T-helper 2 cell treated with Interferon-gamma antibody and Interleukin-4, amounts not matched to agents 5 μg/mL and 100 μg/mL, for 36 hours (primary cell): ENCODE measurements at regions not wholly inside any gene's neighbourhood (a gene's known extent, or its start where the extent isn't known, plus 50 kb on each side); places are given as distances from the start of the nearest gene placed in this dataset.

Experiments
- DNase-seq: peaks from one replicate; pipeline ENCODE4 v3.0.0; 2021; ENCODE audit warnings: low spot score
- H3K27ac Mint-ChIP-seq: one replicate; pipeline ENCODE4 v1.8.0; 2021; ENCODE audit warnings: mild to moderate bottlenecking, mixed read lengths
- H3K27me3 Mint-ChIP-seq: one replicate; pipeline ENCODE4 v1.8.0; 2021; ENCODE audit warnings: low read depth, mixed read lengths
- H3K36me3 Mint-ChIP-seq: one replicate; pipeline ENCODE4 v1.8.0; 2021; ENCODE audit warnings: low read depth, mixed read lengths
- H3K4me1 Mint-ChIP-seq: one replicate; pipeline ENCODE4 v1.8.0; 2021; ENCODE audit warnings: low read depth, mixed read lengths
- H3K4me3 Mint-ChIP-seq: one replicate; pipeline ENCODE4 v1.8.0; 2022; ENCODE audit warnings: mild to moderate bottlenecking, moderate library complexity, mixed read lengths
- H3K9me3 Mint-ChIP-seq: one replicate; pipeline ENCODE4 v1.8.0; 2021; ENCODE audit warnings: mixed read lengths

GRCh38 chr2:134170700-134171099, 83.2 kb upstream of the MGAT5 start:
- Mint-ChIP-seq H3K9me3 (no peaks in the 10 kb centered on the region), H3K27ac (no peak overlapping the region), H3K36me3 (no peaks in the 10 kb centered on the region), H3K4me1 (no peaks in the 10 kb centered on the region), H3K27me3 (peaks cover 4% of the 10 kb centered on the region), H3K4me3 (no peak overlapping the region)
- no peak for DNase-seq

GRCh38 chr2:134173338-134174016, 80.4 kb upstream of the MGAT5 start:
- Mint-ChIP-seq H3K36me3 (no peaks in the 10 kb centered on the region), H3K4me3 (no peak overlapping the region), H3K27ac (no peak overlapping the region), H3K4me1 (no peaks in the 10 kb centered on the region), H3K9me3 (no peaks in the 10 kb centered on the region), H3K27me3 (peaks cover 4% of the 10 kb centered on the region)
- no peak for DNase-seq

- Mint-ChIP-seq H3K36me3 (no peaks in the 10 kb centered on the region), H3K4me3 (no peak overlapping the region), H3K27ac (no peak overlapping the region), H3K27me3 (peaks cover 1% of the 10 kb centered on the region), H3K9me3 (no peaks in the 10 kb centered on the region), H3K4me1 (no peaks in the 10 kb centered on the region)
- no peak for DNase-seq
These were observed 79.2 kb upstream of the MGAT5 start for GRCh38 chr2:134174711-134175110.

- H3K27me3 Mint-ChIP-seq, result no peaks in the 10 kb centered on the region
- no peak overlapping the region for H3K27ac Mint-ChIP-seq
- peaks cover 4% of the 10 kb centered on the region for H3K4me1 Mint-ChIP-seq
- no peak overlapping the region for H3K4me3 Mint-ChIP-seq
- no peak for DNase-seq
- no peaks in the 10 kb centered on the region for H3K9me3 Mint-ChIP-seq
- no peaks in the 10 kb centered on the region for H3K36me3 Mint-ChIP-seq
These were observed 78.0 kb upstream of the MGAT5 start for GRCh38 chr2:134175834-134176233.

- Mint-ChIP-seq H3K4me3 (no peak overlapping the region), H3K9me3 (no peaks in the 10 kb centered on the region), H3K27ac (no peak overlapping the region), H3K36me3 (no peaks in the 10 kb centered on the region), H3K27me3 (no peaks in the 10 kb centered on the region), H3K4me1 (peaks cover 17% of the 10 kb centered on the region)
- DNase-seq, result no peak
These were observed 76.4 kb upstream of the MGAT5 start for GRCh38 chr2:134177351-134177931.

- no peak for DNase-seq
- Mint-ChIP-seq H3K9me3 (no peaks in the 10 kb centered on the region), H3K4me3 (no peak overlapping the region), H3K36me3 (no peaks in the 10 kb centered on the region), H3K4me1 (peaks cover 17% of the 10 kb centered on the region), H3K27me3 (no peaks in the 10 kb centered on the region), H3K27ac (no peak overlapping the region)
These were observed 75.6 kb upstream of the MGAT5 start for GRCh38 chr2:134178138-134178877.

- Mint-ChIP-seq H3K4me1 (peaks cover 17% of the 10 kb centered on the region), H3K36me3 (no peaks in the 10 kb centered on the region), H3K27ac (peak overlapping the region; percentile 26), H3K9me3 (no peaks in the 10 kb centered on the region), H3K27me3 (no peaks in the 10 kb centered on the region), H3K4me3 (peak overlapping the region; percentile 46)
- DNase-seq, result no peak
These were observed 72.7 kb upstream of the MGAT5 start for GRCh38 chr2:134181219-134181618.

GRCh38 chr2:134183679-134184078, 70.2 kb upstream of the MGAT5 start:
- Mint-ChIP-seq H3K27ac (no peak overlapping the region), H3K36me3 (no peaks in the 10 kb centered on the region), H3K4me1 (peaks cover 17% of the 10 kb centered on the region), H3K27me3 (no peaks in the 10 kb centered on the region), H3K4me3 (no peak overlapping the region), H3K9me3 (no peaks in the 10 kb centered on the region)
- no peak for DNase-seq

- no peak for DNase-seq
- no peak overlapping the region for H3K4me3 Mint-ChIP-seq
- H3K27me3 Mint-ChIP-seq, result no peaks in the 10 kb centered on the region
- no peaks in the 10 kb centered on the region for H3K9me3 Mint-ChIP-seq
- peaks cover 14% of the 10 kb centered on the region for H3K4me1 Mint-ChIP-seq
- H3K27ac Mint-ChIP-seq, result no peak overlapping the region
- H3K36me3 Mint-ChIP-seq, result no peaks in the 10 kb centered on the region
These were observed 68.2 kb upstream of the MGAT5 start for GRCh38 chr2:134185639-134186038.

- H3K4me3 Mint-ChIP-seq, result no peak overlapping the region
- no peak for DNase-seq
- H3K4me1 Mint-ChIP-seq, result no peaks in the 10 kb centered on the region
- H3K27ac Mint-ChIP-seq, result no peak overlapping the region
- H3K27me3 Mint-ChIP-seq, result no peaks in the 10 kb centered on the region
- H3K9me3 Mint-ChIP-seq, result no peaks in the 10 kb centered on the region
- H3K36me3 Mint-ChIP-seq, result no peaks in the 10 kb centered on the region
These were observed 64.7 kb upstream of the MGAT5 start for GRCh38 chr2:134189009-134189720.

GRCh38 chr2:134190062-134190806, 63.6 kb upstream of the MGAT5 start:
- no peaks in the 10 kb centered on the region for H3K27me3 Mint-ChIP-seq
- H3K4me3 Mint-ChIP-seq, result no peak overlapping the region
- peaks cover under 1% of the 10 kb centered on the region for H3K4me1 Mint-ChIP-seq
- H3K9me3 Mint-ChIP-seq, result no peaks in the 10 kb centered on the region
- H3K36me3 Mint-ChIP-seq, result no peaks in the 10 kb centered on the region
- H3K27ac Mint-ChIP-seq, result no peak overlapping the region
- no peak for DNase-seq

- H3K27me3 Mint-ChIP-seq, result no peaks in the 10 kb centered on the region
- no peak overlapping the region for H3K4me3 Mint-ChIP-seq
- no peaks in the 10 kb centered on the region for H3K36me3 Mint-ChIP-seq
- H3K27ac Mint-ChIP-seq, result no peak overlapping the region
- H3K9me3 Mint-ChIP-seq, result no peaks in the 10 kb centered on the region
- peaks cover 2% of the 10 kb centered on the region for H3K4me1 Mint-ChIP-seq
- no peak for DNase-seq
These were observed 63.1 kb upstream of the MGAT5 start for GRCh38 chr2:134190807-134191203.

- DNase-seq, result no peak
- H3K27ac Mint-ChIP-seq, result no peak overlapping the region
- peaks cover 2% of the 10 kb centered on the region for H3K4me1 Mint-ChIP-seq
- no peaks in the 10 kb centered on the region for H3K27me3 Mint-ChIP-seq
- no peaks in the 10 kb centered on the region for H3K36me3 Mint-ChIP-seq
- no peaks in the 10 kb centered on the region for H3K9me3 Mint-ChIP-seq
- no peak overlapping the region for H3K4me3 Mint-ChIP-seq
These were observed 62.0 kb upstream of the MGAT5 start for GRCh38 chr2:134191835-134192234.
